Erythroblast (primary cell): ENCODE measurements at regions not wholly inside any gene's neighbourhood (a gene's known extent, or its start where the extent isn't known, plus 50 kb on each side); places are given as distances from the start of the nearest gene placed in this dataset.

ENCODE experiments used
- GATA1 ChIP-seq: IDR thresholded peaks from 2 replicates; pipeline ENCODE4 v1.6.1; 2011; ENCODE audit warnings: low read depth, mild to moderate bottlenecking, control low read depth, low read length, moderate library complexity
- POLR2A ChIP-seq: IDR thresholded peaks from 2 replicates; pipeline ENCODE4 v1.6.1; 2011; ENCODE audit warnings: mild to moderate bottlenecking, low read length

GRCh38 chr2:226227341-226227740 is 572.3 kb downstream of the IRS1 start:
- TF ChIP-seq POLR2A (no peak), GATA1 (no peak)
